NCI-H1417 treated with DMSO at 0.1 percent for 48 hours (cell line): ENCODE measurements at regions not wholly inside any gene's neighbourhood (a gene's known extent, or its start where the extent isn't known, plus 50 kb on each side); places are given as distances from the start of the nearest gene placed in this dataset.

Experiments used
- DNase-seq: peaks from one replicate; lab custom pipeline; 2025; lab: John Stamatoyannopoulos, UW

DNA sequence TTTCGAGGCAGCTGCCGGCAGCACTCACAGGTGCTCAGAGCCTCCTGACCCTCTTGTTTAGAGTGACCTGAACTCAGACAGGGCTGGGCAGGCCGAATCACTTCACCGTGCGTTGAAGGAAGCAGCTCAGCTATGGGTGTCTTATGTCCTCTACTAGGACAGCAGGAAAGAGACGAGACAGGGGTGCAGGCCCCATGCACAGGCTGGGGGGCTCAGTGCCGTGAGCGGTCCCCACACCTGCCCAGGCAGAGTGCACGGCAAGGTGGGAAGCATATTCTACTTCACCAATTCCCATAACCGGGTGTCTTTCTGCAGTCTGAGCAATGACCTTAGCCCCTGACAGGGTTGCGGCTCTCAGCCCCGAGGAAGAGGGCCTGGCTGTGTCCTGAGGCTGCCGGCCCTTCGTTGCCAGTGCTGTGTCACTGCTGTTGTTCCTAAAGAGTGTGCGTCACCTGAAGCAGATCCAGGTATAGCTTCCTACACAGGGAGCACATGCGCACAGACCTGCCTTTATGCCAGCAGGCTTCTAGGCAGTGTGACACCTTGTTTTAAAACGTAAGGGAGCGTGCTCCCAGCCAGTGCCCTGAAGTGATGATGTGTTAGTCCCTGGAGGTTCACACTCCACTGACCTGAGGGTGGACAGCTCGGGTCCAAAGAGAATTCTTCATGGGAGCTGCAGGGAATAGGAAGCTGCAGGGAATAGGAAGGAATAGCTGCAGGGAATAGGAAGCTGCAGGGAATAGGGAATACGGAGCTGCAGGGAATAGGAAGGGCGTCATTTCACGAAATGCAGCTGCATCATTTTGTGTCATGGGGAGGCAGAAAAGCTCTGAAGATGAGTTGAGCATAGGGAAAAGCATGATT lies 207.9 kb upstream of the SALL3 start:
- DNase-seq: no peak

DNA sequence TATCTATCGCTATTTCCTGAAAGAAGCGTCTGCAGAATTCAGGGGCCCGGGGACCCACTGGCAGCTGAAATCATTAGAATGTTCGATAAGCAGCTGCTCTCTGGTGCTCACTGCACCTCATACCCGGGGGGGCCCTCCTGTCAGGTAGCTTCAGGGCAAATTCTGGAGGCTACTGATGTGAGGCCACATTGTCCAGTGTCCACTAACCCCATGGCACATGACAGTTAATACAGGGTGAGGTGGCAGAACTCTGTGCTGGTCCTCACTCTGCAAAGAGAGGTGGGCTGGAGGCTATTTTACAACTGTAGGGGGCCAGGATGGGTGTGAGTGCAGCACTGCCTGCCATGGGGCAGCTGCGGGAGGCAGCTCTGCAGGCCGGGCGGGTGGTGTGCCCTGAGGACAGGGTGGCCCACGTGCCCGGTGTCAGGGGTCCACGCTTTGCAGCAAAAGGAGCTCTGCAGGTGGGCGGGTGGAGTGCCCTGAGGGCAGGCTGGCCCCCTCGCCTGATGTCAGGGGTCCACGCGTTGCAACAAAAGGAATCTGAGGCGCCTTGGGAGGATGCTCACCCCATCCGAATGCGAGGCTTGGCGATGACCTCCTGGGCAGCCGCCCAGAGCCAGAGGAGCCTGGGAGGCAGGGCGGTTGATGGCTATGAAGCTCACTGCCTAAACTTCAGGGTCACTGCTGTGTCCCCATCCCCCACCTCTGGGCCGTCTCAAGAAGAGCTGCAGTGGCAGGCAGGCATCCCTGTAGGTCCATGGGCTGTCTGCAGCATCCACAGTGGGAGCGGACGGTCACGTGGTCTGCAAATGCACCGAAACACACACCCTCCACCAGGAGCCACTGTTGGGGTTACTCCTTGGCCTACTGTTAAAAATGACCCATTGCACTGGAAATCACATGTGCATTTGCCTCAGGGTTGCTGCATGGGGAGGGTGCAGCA lies 207.0 kb upstream of the SALL3 start:
- DNase-seq: no peak

DNA sequence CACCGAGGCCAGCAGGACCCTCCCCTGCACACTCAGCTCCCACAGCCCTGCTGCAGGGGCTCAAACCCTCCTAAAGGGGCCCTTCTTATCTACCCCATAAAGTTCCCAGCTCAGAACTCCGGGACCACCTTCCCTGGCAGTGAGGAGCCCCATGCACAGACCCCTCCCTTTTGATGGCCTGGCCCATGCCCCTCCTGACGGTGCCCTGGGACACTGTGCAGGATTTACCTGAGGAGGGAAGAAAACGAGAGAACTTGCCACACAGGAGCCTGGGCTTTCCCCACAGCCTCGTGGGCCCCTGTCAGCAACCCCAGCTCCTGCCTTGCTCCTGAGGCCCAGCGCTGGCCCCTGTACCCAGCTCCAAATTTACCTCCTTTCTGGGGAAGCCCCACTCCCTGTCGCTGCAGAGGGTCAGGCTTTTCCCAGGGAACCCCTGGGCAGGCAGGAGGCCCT lies 206.3 kb upstream of the SALL3 start:
- no peak for DNase-seq

DNA sequence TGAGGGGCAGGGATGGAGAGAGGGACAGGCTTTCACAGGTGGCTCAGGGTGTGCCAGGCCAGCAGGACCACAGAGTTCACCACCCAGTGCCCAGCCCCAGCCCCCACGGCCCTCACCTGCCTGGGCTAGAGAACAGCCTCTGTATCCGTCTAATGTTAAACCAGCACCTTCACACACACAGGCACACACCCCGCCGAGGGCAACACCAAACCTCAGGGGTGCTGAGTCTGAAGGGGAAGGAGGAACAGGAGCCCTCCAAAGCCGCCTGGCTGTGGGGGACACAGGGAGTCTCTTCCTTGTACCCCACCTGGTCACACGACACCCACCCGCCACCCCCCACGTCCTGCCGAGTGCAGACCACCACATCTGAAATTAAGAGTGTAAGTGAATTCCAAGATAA lies 205.8 kb upstream of the SALL3 start:
- DNase-seq: no peak

DNA sequence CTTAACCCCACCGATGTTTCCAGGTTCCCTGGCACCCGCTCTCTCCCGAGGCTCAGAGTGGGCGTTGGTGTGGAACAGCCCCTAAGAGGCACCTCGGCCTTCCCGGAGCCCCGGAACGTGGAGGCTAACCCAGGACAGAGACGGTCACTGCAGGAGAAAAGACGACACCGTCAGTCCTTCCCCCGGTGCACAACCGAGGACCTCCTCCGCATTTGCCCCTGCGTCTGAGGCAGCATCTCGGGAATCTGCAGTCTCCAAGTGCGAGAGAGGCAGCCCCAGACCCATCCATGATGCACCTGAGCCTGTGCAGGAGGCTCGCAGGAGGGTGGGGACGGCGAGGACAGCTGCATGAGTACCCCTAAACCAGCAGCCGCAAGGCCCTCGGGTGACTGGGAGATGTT lies 204.9 kb upstream of the SALL3 start:
- DNase-seq: no peak

DNA sequence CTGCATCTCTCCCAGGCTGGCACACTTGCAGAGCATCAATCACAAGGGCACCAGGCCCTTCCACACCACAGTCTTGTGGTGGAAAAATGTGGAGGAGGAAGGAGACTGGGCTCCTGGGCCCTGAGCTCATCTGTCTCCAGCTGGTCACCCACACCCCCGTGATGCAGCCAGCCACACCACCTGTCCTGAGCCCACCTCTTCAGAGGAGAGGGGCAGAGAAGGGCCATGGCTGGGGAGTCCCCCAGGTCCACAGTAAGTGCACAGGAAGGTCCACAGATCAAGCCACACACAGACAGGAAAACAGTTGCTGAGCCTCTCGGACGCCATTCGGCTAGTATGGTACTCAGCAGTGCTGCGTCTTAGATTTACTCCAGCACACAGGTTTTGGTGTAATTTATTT lies 203.5 kb upstream of the SALL3 start:
- DNase-seq: no peak

DNA sequence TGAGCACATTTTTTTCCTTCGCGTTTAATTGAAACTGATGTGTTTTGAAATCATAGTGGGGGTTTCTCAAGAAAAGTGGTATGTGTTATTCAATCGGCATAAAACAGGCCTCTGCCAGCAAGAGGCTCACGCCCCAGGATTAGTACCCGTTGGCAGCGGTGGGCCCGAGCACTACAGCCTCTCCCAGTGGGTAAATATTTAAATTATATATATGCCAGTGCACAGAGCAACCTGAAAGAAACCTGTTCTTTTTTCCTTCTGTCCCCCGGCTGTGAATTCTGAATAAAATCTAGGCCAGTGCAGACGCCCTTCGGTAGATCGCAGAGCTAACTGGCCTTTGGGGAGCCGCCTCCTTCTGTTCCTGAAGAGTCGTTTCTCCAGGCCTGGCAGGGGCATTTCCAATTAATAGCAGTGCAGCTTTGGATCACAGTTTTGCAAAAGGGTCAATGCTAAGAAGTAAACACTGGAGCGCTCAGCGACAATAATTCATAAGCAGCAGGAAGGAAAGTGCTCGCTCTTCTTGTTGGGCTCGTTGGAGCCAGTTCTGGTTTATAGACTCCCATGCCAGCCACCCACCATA lies 202.8 kb upstream of the SALL3 start:
- DNase-seq: no peak

DNA sequence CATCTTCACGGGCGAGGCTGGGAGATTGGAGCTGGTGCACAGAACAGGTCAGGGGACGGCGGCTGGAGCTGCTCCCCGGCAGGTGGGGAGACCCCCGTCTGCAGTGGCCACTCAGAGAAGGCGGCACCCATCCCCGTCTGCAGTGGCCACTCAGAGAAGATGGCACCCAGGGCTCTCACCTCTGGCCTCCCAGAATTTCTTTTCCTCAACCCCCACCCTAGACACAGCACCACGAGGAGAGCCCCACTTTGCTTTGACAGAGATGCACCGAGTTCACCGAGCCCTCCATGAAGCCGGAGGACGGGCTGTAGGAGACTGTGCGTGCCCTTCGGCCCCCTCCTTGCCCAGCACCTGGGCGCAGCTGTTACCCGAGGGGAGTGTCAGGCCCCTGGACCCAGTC lies 201.6 kb upstream of the SALL3 start:
- DNase-seq: no peak

DNA sequence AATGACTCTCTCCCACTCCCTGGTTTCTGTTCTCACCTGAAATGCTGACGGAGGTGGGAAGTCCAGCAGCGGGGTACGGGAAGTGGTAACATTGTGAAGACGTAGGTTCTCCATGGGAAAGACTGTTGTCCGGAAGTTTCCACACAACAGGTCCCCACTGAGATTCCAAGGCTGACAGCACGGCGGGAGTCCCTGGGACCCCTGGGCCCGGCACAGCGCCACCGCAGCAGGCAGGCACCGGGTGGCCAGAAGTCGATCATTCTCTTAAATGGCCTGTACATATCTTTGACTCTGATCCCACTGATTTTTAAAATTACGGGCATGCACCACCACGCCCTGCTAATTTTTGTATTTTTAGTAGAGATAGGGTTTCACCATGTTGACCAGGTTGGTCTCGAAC lies 201.0 kb upstream of the SALL3 start:
- no peak for DNase-seq

DNA sequence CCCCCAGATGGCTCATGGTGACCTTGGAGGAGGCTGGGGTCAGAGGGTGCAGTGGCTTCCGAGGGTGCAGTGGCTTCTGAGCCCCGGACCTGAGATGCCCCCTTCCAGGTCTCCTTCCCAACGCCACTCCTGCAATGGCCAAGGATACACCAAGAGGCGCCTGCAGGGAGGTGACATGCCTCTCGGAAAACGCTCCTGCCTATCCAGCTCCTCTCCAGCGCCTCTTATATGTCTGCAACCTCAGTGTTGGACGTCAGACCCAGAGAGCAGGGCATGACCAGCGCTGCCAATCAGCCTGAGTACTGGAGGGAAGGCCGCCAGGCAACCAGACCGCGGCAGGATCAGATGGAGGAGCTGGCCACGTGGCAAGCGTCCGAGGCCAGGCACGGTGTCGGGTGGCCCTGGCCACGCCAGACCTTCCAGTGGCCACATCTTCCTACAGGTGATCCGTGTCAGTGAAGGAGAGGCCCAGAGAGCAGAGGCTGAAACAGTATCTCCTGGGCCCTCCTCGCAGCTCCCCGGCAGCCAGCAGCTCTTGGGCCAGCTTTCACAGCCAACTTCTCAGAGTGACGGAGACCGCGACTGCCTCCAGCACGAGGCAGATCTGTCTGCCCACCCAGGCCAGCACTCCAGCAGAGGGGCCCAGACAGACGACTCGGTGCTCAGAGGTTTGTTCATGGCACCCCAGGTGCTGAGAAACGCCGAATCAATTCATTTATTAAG lies 199.5 kb upstream of the SALL3 start:
- DNase-seq: no peak

DNA sequence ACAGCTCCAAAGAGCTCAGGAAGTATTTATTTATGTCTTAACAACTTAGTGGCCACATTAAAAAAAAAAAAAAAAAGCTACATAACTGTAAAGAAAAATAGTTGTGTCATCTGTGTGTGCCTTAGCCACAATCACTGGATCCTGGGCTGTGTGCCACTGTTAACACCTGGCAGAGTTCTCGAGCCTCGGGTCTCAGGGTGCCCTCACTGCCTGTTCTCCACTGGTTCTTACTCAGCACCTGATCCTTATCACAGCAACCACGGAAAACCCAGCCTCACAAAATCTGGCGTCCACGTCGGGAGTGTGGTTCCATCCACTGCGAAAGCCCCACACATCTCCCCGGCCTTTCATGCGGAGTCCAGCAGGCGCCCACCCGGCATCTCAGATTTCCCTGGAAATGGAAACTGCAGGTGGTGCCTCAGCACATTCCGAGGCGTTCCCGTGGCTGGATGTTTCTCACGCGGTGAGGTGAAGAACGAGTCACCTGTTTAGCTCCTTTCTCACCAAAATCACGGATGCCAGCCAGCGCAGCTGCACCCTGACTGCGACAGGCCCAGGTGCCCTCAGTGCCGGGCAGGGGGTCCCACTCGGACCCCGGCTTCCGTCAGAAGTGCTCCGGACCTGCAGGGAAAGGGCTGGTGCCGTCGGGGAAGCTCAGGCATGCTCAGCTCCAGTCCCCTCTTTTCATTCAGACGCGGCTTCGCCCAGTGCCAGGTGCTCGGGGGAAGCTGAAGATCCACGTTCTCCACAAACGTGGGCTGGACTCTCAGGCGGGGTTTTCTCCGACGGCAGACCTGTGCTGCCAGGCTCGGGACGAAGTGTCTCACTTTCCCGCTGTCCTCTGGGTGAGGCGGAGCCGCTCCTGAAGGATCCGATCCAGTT lies 198.7 kb upstream of the SALL3 start:
- DNase-seq: no peak

DNA sequence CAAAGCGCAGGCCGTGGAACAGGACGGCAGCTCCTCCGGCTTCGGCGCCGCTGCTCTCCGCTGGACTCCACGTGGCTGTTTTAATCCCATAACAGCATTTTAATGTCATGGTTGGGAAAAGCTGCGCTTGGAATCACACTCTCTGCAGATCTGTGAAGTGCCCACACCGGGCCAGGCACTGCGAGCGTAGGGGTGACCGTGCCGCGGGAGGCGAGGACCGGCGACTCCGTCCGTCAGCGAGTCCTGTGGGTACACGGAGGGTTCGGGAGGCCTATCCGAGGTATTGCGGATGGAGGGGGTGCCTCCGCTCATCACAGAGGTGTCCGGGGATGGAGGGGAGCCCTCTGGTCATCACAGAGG lies 198.0 kb upstream of the SALL3 start:
- no peak for DNase-seq

DNA sequence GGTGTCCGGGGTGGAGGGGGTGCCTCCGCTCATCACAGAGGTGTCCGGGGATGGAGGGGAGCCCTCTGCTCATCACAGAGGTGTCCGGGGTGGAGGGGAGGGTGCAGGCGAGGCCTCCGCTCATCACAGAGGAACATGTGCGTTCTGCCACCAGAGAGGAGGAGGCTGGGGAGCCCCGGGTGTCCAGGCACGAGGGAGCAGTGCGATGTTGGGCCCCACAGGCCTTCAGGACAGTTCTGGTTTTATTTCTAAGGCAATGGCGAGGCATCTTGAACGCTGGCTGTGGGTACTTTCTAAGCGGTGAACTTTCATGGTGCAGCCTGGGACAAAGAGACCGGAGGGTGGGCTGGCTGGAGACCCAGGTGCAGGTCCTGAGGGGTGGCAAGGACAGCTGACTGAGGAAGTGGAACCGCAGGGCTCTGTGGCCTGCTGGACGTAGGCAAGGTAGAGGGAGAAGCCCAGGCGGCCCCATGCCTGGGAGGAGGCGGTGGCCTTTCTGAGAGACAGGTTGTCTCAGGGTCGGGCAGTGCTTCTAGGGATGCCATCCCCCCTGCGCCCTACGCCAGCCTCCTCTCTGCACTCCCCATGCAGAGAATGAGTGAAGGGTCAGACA lies 196.6 kb upstream of the SALL3 start:
- no peak for DNase-seq

DNA sequence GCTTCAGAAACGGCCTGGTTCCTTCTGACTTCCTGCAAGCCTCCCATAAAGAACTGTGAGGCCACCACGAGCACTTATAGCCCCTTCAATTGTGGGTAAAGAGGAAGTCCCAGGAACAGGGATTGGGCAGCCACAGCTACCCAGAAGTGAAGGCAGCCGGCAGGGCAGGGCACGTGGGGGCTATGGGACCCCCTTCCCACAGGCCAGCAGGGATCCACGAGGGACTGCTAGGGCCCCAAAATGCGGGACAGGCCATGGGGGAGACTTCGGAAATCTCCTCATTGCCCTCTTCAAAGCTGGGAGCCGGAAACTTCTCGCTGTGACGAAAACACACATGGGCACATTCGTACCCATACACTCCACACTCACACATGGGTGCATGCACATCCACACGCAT lies 196.1 kb upstream of the SALL3 start:
- DNase-seq: no peak

DNA sequence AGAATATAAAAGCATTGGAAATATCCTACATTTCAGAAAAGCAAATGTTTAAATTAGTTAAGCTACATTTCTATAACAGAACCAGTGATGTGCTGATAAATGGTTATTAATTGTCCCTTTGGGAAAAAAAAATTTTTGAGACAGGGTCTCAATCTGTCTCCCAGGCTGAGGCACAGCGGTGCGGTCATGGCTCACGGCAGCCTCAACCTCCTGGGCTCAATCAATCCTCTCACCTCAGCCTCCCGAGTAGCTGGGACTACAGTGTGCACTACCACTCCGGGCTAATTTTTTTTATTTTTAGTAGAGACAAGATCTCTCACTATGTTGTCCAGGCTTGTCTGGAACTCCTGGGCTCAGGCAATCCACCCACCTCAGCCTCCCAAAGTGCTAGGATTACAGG lies 194.8 kb upstream of the SALL3 start:
- no peak for DNase-seq

DNA sequence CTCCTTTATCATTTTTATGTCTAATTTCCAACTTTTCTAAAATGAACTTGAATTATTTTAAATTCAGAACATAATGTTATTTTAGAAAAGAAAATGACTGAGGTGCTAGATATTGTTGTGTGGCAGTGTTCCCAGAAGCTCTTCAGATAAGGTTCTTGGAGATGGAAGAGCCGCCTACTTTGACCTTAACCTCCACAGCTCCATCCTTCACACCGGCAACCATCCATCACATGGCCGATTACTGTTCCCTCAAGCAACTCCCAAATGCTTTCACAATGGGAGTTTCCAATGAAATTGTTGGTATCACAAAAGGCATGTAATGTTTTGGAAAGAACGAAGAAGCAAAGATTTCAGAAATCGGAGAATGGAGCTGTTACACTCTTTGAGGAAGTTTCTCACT lies 193.9 kb upstream of the SALL3 start:
- no peak for DNase-seq

DNA sequence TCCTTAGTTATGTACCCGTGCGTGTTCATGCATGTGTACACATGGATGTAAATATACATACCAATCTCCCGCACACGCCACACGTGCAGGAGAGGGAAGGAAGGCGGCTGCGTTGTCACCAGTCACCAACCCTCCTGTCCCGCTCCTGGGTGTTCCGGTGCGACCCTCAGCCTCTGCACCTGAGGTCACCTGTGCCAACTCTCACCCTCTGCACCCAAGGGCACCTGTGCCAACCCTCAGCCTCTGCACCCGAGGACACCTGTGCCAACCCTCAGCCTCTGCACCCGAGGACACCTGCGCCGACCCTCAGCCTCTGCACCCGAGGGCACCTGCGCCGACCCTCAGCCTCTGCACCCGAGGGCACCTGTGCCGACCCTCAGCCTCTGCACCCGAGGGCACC lies 192.8 kb upstream of the SALL3 start:
- no peak for DNase-seq

DNA sequence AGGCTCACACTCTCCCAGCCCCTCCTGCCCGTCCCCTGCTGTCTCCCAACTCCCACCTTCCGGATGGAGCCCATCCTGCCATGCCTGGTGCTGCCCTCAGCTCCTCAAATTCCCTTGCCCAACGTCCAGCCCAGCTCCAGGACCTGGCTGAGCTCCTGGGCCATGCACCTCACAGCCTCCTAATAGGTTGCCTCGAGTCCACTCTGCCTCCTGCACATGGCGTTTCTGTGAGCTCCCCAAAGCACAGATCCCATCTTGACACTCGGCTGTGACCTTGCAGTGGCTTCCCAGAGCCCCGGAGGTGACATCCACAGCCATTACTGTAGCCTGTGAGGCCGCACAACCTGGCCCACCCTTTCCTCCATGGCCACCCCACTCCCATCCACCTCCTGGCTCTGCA lies 191.9 kb upstream of the SALL3 start:
- no peak for DNase-seq

DNA sequence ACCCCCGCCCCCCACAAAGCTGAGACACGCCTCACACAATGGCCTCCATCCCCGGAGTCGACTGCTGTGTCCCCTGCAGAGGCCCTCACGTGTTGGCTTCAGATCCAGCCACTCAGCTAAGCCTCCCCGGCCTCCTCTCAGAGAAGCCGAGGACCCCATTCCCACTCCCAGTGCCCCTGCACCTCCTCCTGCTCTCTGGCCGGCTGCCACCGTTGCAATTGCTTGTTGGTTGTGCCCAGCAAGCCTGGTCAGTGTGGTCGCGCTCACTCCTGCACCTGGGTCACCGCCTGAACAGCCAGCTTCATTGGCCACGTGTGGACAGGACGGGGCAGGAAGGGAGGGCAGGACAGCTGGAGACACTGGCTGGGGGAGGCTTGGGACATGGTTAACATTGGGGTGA lies 191.5 kb upstream of the SALL3 start:
- DNase-seq: no peak

DNA sequence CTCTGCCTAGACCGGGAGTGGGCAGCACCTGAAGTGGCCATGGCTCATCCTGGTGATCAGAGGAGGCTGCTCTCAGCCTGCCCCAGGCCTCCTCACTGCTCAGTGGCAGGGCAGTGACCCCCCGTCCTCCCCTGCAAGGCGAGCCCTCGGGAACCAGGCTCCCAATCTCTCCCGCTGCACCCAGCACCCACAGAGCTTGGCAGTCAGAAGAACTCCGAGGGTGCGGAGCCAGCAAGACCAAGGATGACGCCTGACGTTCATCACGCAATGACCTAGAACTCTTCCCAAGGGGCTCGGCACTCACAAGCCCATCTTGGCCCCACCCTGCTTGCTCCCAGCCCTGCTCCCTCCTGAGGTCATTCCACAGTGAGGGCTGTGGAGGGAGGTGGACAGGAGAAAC lies 189.8 kb upstream of the SALL3 start:
- no peak for DNase-seq

DNA sequence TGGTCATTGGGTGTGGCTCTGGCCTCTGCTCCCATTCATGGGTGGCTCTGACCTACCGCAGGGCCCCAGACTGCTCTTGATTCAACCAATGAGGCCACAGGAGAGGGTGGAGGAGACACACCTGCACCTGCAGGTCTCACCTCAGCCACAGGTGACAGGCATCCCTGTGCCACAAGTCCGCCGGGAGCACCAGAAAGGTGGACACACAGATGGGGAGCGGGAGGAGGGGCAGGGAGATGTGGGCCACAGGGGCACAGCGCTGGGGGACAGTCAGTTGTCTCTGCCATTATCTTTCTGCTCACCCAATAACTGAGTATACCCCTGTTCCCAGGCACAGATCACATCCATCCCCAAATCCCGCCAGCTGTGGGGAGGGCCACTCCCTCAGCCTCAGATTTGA lies 189.1 kb upstream of the SALL3 start:
- DNase-seq: no peak
